HepG2 (cell line): ENCODE measurements at regions not wholly inside any gene's neighbourhood (a gene's known extent, or its start where the extent isn't known, plus 50 kb on each side); places are given as distances from the start of the nearest gene placed in this dataset.

Experiments
- ATAC-seq: fragments of 200-7000 bp; cut with Tn5 transposase; 3 replicates; pipeline ENCODE4 v1.9.1; 2020; ENCODE audit warnings: mild to moderate bottlenecking, moderate library complexity
- BruUV-seq: library from RNA; stranded (reverse); fragments of 400-500 nt; replicated peaks from 2 replicates; lab custom pipeline; 2021; lab: Mats Ljungman, UMichigan
- CTCF ChIA-PET: fragments of 300-600 bp; formaldehyde crosslinking; extraction: SDS; loops from one replicate; lab custom pipeline; 2021; ENCODE audit warnings: low total read pairs, inconsistent platforms, low intra/inter-chr PET ratio; lab: Yijun Ruan, JAX
- POLR2A ChIA-PET: fragments of 350-600 bp; sonication (Branson Sonifier 250); formaldehyde crosslinking; loops from one replicate; lab custom pipeline; 2020; ENCODE audit warnings: antibody characterized with exemption, inconsistent platforms; lab: Yijun Ruan, JAX
- DNase-seq: peaks from one replicate; pipeline ENCODE4 v3.0.0-alpha.2; 2015; ENCODE audit warnings: low spot score
- FAIRE-seq: peaks from 3 replicates; lab custom pipeline; 2011; peaks lifted over from hg19 to GRCh38; lab: Jason Lieb, UNC
- H2AFZ ChIP-seq: one replicate; pipeline ENCODE4 v1.6.1; 2011; ENCODE audit warnings: low read length, inconsistent platforms
- H3K27ac ChIP-seq: fragments of 300-600 bp; 3 replicates; pipeline ENCODE4 v1.8.0; 2011; ENCODE audit warnings: mixed run types, mild to moderate bottlenecking, mixed read lengths, low read length, inconsistent platforms; ENCODE audit not compliant: insufficient read depth; ENCODE audit errors: extremely low read length
- H3K27me3 ChIP-seq, 2 experiments: fragments of 200-600 bp in 1 of 2; 2 replicates in 1 of 2; 3 replicates in 1 of 2; pipeline versions ENCODE4 v1.6.0 to v1.8.0; 2011; ENCODE audit warnings: low read length in 2 of 2, mild to moderate bottlenecking in 2 of 2, moderate library complexity in 2 of 2, inconsistent platforms in 1 of 2; ENCODE audit not compliant: insufficient read depth in 2 of 2, control insufficient read depth in 1 of 2
- H3K36me3 ChIP-seq, 2 experiments: fragments of 200-600 bp in 1 of 2; replicated peaks in 1 of 2; 2 replicates in 1 of 2; 3 replicates in 1 of 2; pipeline versions ENCODE4 v1.5.1 to v1.8.0; 2011; ENCODE audit warnings: low read length in 2 of 2, inconsistent platforms in 1 of 2; ENCODE audit not compliant: insufficient read depth in 2 of 2, control insufficient read depth in 1 of 2
- H3K4me1 ChIP-seq: 2 replicates; pipeline ENCODE4 v1.5.1; 2012; ENCODE audit warnings: low read length, inconsistent platforms; ENCODE audit not compliant: insufficient read depth
- H3K4me2 ChIP-seq: 2 replicates; pipeline ENCODE4 v1.6.0; 2011; ENCODE audit warnings: low read depth, low read length, inconsistent platforms
- H3K4me3 ChIP-seq, 3 experiments: fragments of 200-600 bp in 1 of 3; sonication (generic), shearing (Covaris generic) in 1 of 3; replicated peaks in 1 of 3; 2 replicates each; pipeline ENCODE4 v1.5.1; 2011 to 2016; ENCODE audit warnings: low read length in 3 of 3, inconsistent platforms in 2 of 3, low read depth in 2 of 3, mild to moderate bottlenecking in 2 of 3, control low read depth in 1 of 3, mixed read lengths in 1 of 3; ENCODE audit not compliant: insufficient read depth in 1 of 3
- H3K79me2 ChIP-seq: one replicate; pipeline ENCODE4 v1.6.1; 2011; ENCODE audit warnings: low read length, inconsistent platforms; ENCODE audit not compliant: insufficient read depth
- H3K9ac ChIP-seq: 2 replicates; pipeline ENCODE4 v1.6.0; 2011; ENCODE audit warnings: mild to moderate bottlenecking, low read depth, low read length, inconsistent platforms; ENCODE audit not compliant: insufficient read depth
- H3K9me3 ChIP-seq: 2 replicates; pipeline ENCODE4 v1.5.1; 2012; ENCODE audit warnings: mild to moderate bottlenecking, low read length
- H4K20me1 ChIP-seq: 2 replicates; pipeline ENCODE4 v1.6.0; 2011; ENCODE audit warnings: inconsistent platforms, mild to moderate bottlenecking, low read length, moderate library complexity; ENCODE audit not compliant: insufficient read depth
- CEBPG ChIP-seq: IDR thresholded peaks from 2 replicates; pipeline ENCODE4 v1.6.1; 2016
- DBP ChIP-seq: sonication (generic); formaldehyde crosslinking; IDR thresholded peaks from 2 replicates; pipeline ENCODE4 v1.4.0; 2020; ENCODE audit warnings: missing genetic modification reagents; ENCODE audit errors: not compliant biosample characterization
- ELF3 ChIP-seq: IDR thresholded peaks from 2 replicates; pipeline ENCODE4 v1.6.1; 2016; ENCODE audit warnings: missing genetic modification reagents, missing compliant biosample characterization
- ETV5 ChIP-seq: IDR thresholded peaks from 2 replicates; pipeline ENCODE4 v1.6.1; 2018; ENCODE audit warnings: missing biosample characterization, missing genetic modification reagents, inconsistent platforms, borderline replicate concordance
- FOSL1 ChIP-seq: sonication (generic); formaldehyde crosslinking; IDR thresholded peaks from 2 replicates; pipeline ENCODE4 v1.9.0; 2021; ENCODE audit warnings: missing genetic modification reagents, borderline replicate concordance
- GATAD2A ChIP-seq: IDR thresholded peaks from 2 replicates; pipeline ENCODE4 v1.6.1; 2016
- GTF3A ChIP-seq: sonication (generic); formaldehyde crosslinking; conservative IDR thresholded peaks from 2 replicates; pipeline ENCODE4 v1.4.0; 2020; ENCODE audit warnings: mild to moderate bottlenecking, missing genetic modification reagents
- HOXA5 ChIP-seq: sonication (generic); formaldehyde crosslinking; IDR thresholded peaks from 2 replicates; pipeline ENCODE4 v1.4.0; 2020; ENCODE audit warnings: missing genetic modification reagents
- MAFF ChIP-seq: IDR thresholded peaks from 2 replicates; pipeline ENCODE4 v1.6.1; 2011; ENCODE audit warnings: low read depth, low read length, improper control_type of control experiment
- MAFK ChIP-seq, 2 experiments: IDR thresholded peaks in 1 of 2; conservative IDR thresholded peaks in 1 of 2; 2 replicates each; pipeline ENCODE4 v1.6.1; 2011; ENCODE audit warnings: improper control_type of control experiment in 2 of 2, low read length in 2 of 2
- MLX ChIP-seq: IDR thresholded peaks from 2 replicates; pipeline ENCODE4 v1.6.1; 2016
- NFE2L2 ChIP-seq: fragments of 150-350 bp; IDR thresholded peaks from 2 replicates; pipeline ENCODE4 v1.6.1; 2014; ENCODE audit warnings: low read length
- NR2C2 ChIP-seq: sonication (generic); formaldehyde crosslinking; IDR thresholded peaks from 2 replicates; pipeline ENCODE4 v1.4.0; 2020; ENCODE audit warnings: missing genetic modification reagents, mild to moderate bottlenecking, moderate library complexity, borderline replicate concordance
- PAF1 ChIP-seq: IDR thresholded peaks from 2 replicates; pipeline ENCODE4 v1.6.1; 2016; ENCODE audit warnings: missing genetic modification reagents, missing compliant biosample characterization
- PHF21A ChIP-seq: sonication (generic); formaldehyde crosslinking; IDR thresholded peaks from 2 replicates; pipeline ENCODE4 v1.5.0; 2020; ENCODE audit warnings: mild to moderate bottlenecking, missing genetic modification reagents
- PHF8 ChIP-seq: sonication (generic); formaldehyde crosslinking; IDR thresholded peaks from 2 replicates; pipeline ENCODE4 v1.5.0; 2020; ENCODE audit warnings: missing genetic modification reagents
- TEAD3 ChIP-seq: optimal IDR thresholded peaks from 2 replicates; pipeline ENCODE3; 2016; ENCODE audit warnings: borderline replicate concordance
- THAP7 ChIP-seq: sonication (generic); formaldehyde crosslinking; IDR thresholded peaks from 2 replicates; pipeline ENCODE4 v1.8.1; 2023; ENCODE audit warnings: mild to moderate bottlenecking, missing genetic modification reagents
- ZBTB1 ChIP-seq: sonication (generic); formaldehyde crosslinking; IDR thresholded peaks from 2 replicates; pipeline ENCODE4 v1.4.0; 2020; ENCODE audit warnings: missing genetic modification reagents, borderline replicate concordance
- ZBTB39 ChIP-seq: sonication (generic); formaldehyde crosslinking; IDR thresholded peaks from 2 replicates; pipeline ENCODE4 v1.5.0; 2020; ENCODE audit warnings: missing genetic modification reagents
- ZC3H4 ChIP-seq: sonication (generic); formaldehyde crosslinking; IDR thresholded peaks from 2 replicates; pipeline ENCODE4 v1.4.0; 2020; ENCODE audit warnings: missing genetic modification reagents, borderline replicate concordance
- ZMYM3 ChIP-seq: sonication (generic); formaldehyde crosslinking; IDR thresholded peaks from 2 replicates; pipeline ENCODE4 v1.5.1; 2020; ENCODE audit warnings: mild to moderate bottlenecking, missing genetic modification reagents
- ZNF644 ChIP-seq: IDR thresholded peaks from 2 replicates; pipeline ENCODE4 v1.6.1; 2016; ENCODE audit warnings: low read depth
- ZNF737 ChIP-seq: sonication (generic); formaldehyde crosslinking; IDR thresholded peaks from 2 replicates; pipeline ENCODE4 v1.5.0; 2020; ENCODE audit warnings: missing genetic modification reagents, mild to moderate bottlenecking, borderline replicate concordance
- ZNF781 ChIP-seq: sonication (generic); formaldehyde crosslinking; IDR thresholded peaks from 2 replicates; pipeline ENCODE4 v1.5.1; 2020; ENCODE audit warnings: borderline replicate concordance, mild to moderate bottlenecking, missing genetic modification reagents; ENCODE audit errors: not compliant biosample characterization
- WGBS: methylation state at CpG from one replicate; pipeline ENCODE4 v1.1.6; 2017; ENCODE audit warnings: low lambda C conversion rate; 5-methylcytosine and 5-hydroxymethylcytosine counted together
- in situ Hi-C: cut with HindIII; loops from 2 replicates; pipeline ENCODE4 v1.10.0; 2017; ENCODE audit warnings: low pct_unique_long_range_greater_than_20kb; ENCODE audit not compliant: extremely low pct_ligation_motif_present
- intact Hi-C: fragments of 100-400 bp; cut with micrococcal nuclease; formaldehyde crosslinking; loops from one replicate; pipeline ENCODE4 v1.10.0; 2022; ENCODE audit not compliant: unreplicated experiment

GRCh38 chr13:38628554-38628953 is 58.3 kb upstream of the FREM2 start:
- no peaks in the 10 kb centered on the region for H3K79me2 ChIP-seq
- H4K20me1 ChIP-seq, result no peaks in the 10 kb centered on the region
- intact Hi-C loops, result no loop called here
- no peaks in the 10 kb centered on the region for H3K4me1 ChIP-seq
- H3K9me3 ChIP-seq, result no peaks in the 10 kb centered on the region
- no TSS peak for BruUV-seq
- TF ChIP-seq ZNF737 (CRISPR knock-in tag) (no peak), ZNF781 (CRISPR knock-in tag) (no peak), HOXA5 (CRISPR knock-in tag) (no peak), ELF3 (CRISPR knock-in tag) (no peak), ZBTB1 (CRISPR knock-in tag) (no peak), THAP7 (no peak), ETV5 (CRISPR knock-in tag) (no peak), NR2C2 (CRISPR knock-in tag) (no peak), PHF8 (CRISPR knock-in tag) (no peak), ZC3H4 (CRISPR knock-in tag) (no peak), PAF1 (no peak), PHF21A (CRISPR knock-in tag) (no peak), TEAD3 (no peak), MAFK (conservative IDR thresholded peaks at IDR 0.05 in 1 of 2, IDR thresholded peaks at IDR 0.05 in 1 of 2; ENCODE audit: low read length in 2 of 2) (peak; percentile 61 to 72), MLX (CRISPR knock-in tag) (no peak), GATAD2A (CRISPR knock-in tag) (no peak), ZMYM3 (no peak), FOSL1 (CRISPR knock-in tag) (no peak), DBP (CRISPR knock-in tag) (no peak), ZNF644 (CRISPR knock-in tag) (no peak), GTF3A (CRISPR knock-in tag) (no peak), NFE2L2 (peak; percentile 75), ZBTB39 (CRISPR knock-in tag) (no peak), MAFF (peak; percentile 55; the same call in 1 of the 2 replicates), CEBPG (CRISPR knock-in tag) (no peak)
- DNase-seq (no peak), ATAC-seq (no peak), FAIRE-seq (no peak)
- H3K4me3 ChIP-seq, result no peak overlapping the region
- in situ Hi-C loops, result no loop called here
- H3K27me3 ChIP-seq, result no peaks in the 10 kb centered on the region
- no peak overlapping the region for H3K4me2 ChIP-seq
- WGBS, result 0% methylated on average over 1 of the region's 1 CpG
- no peak overlapping the region for H3K27ac ChIP-seq
- H3K36me3 ChIP-seq, result no peaks in the 10 kb centered on the region
- no peak overlapping the region for H3K9ac ChIP-seq
- ChIA-PET POLR2A (no interaction called here), CTCF (no interaction called here)
- H2AFZ ChIP-seq, result no peak overlapping the region
